ENCODE measurements at regions not wholly inside any gene's neighbourhood (a gene's known extent, or its start where the extent isn't known, plus 50 kb on each side); places are given as distances from the start of the nearest gene placed in this dataset.

DNA sequence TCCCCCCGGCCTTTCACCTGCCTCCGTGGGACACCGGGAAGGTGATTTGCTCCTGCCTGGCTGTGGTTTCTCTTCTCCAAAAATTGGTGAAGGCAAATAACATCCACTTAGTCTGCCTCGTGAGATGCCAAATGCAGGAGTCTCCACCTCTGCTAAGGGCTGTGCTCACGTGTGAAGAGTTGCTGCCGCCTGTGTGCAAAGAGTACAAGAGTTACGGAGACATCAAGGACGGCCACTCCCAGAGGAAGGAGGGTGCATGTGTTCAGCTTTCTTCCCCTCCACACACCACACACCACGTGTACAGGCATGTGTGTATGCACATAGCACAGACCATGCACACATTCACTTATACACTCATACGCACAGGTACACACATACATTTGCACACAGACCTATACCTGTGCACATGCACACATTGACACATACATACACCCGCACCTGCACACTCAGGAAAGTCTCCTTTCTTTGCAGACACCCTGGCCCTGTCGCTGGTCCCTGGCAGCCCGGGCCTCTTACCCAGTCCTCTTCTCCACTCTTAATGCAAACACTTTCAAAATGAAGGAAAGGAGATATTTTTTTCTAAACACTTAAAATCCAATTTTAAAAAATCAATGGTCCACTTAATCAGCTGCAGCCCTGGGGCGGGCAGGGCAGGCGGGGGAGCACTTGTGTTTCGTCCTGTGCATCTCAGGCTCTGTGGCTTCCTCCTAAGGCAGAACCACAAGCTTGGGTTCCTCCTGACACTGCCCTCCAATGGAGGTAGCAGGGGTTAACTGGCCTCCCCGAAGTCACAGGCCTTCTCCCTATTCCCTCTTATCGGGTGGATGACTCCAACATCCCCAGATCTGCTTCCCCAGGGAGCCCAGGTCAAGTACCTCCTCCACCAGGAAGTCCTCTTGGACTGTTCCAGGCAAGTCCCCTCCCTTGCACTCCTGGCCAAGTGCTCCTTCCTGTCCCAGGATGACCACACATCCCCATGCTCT lies 103.0 kb downstream of the CPZ start:
- no peak for TF ChIP-seq CTCF (IDR thresholded peaks at IDR 0.05; ENCODE audit: control extremely low read depth, extremely low read depth, low read depth, missing control alignments)

DNA sequence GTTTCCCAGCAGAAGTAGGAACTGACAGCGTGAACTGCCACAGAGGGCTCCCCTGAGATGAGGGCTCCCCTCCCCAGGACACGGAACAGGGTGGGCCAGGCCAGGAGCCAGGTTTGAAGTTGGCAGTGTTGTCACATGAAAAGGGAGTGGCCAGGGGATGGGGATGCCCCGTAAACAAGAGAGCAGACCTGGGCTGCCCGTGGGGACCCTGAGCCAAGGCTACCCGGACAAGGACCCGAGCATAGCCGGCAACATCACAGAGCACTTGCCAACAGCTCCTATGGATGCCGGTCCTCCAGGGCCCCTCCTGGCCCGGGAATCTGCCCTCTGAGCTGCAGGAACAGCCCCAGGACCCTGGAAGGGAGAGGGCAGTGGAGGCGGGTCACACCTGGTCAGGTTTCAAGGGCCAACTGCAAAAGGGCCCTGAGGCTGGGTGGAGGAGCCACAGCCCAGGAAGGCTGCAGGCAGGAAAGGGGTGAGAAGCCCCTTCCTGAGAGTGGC lies 102.1 kb downstream of the CPZ start:
- CTCF ChIA-PET: no interaction called here
- no peak for TF ChIP-seq CTCF (IDR thresholded peaks at IDR 0.05; ENCODE audit: control extremely low read depth, extremely low read depth, low read depth, missing control alignments)
- POLR2A ChIA-PET: no interaction called here
- DNase-seq (ENCODE audit: extremely low spot score): no peak

More for the DNA sequence above, 103.0 kb downstream of the CPZ start:
- ChIA-PET POLR2A (no interaction called here), CTCF (no interaction called here)
- no peak for DNase-seq (ENCODE audit: extremely low spot score)

DNA sequence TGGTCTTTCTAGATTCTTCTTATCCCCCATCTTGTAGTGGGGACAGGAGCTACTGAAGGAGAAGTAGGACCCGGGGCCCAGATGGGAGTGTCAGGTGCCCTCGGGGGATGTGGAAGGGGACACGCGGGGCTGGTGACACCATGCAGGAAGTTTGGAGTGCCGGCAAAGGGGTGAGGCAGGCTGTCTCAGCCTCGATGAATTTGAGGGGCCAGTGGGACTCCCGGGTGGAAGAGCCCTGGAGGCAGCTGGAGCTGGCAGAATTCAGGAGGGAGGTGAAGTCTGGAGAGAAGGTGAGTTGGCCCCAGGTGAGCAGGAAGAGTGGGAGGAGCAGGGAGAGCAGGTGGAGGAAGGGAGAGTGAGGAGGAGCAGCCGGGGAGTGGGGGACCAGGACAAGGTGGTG lies 101.7 kb downstream of the CPZ start:
- no peak for DNase-seq (ENCODE audit: extremely low spot score)
- ChIA-PET CTCF (no interaction called here), POLR2A (no interaction called here)
- TF ChIP-seq CTCF (IDR thresholded peaks at IDR 0.05; ENCODE audit: control extremely low read depth, extremely low read depth, low read depth, missing control alignments): no peak

GRCh38 chr4:8691151-8691775 lies 98.7 kb downstream of the CPZ start:
- no peak for TF ChIP-seq CTCF (IDR thresholded peaks at IDR 0.05; ENCODE audit: control extremely low read depth, extremely low read depth, low read depth, missing control alignments)
- no peak for DNase-seq (ENCODE audit: extremely low spot score)
- POLR2A ChIA-PET: no interaction called here
- CTCF ChIA-PET: no interaction called here

- ChIA-PET CTCF (no interaction called here), POLR2A (no interaction called here)
- DNase-seq (ENCODE audit: extremely low spot score): no peak
- no peak for TF ChIP-seq CTCF (IDR thresholded peaks at IDR 0.05; ENCODE audit: control extremely low read depth, extremely low read depth, low read depth, missing control alignments)
Observed at GRCh38 chr4:8690216-8691150, 97.9 kb downstream of the CPZ start.

DNA sequence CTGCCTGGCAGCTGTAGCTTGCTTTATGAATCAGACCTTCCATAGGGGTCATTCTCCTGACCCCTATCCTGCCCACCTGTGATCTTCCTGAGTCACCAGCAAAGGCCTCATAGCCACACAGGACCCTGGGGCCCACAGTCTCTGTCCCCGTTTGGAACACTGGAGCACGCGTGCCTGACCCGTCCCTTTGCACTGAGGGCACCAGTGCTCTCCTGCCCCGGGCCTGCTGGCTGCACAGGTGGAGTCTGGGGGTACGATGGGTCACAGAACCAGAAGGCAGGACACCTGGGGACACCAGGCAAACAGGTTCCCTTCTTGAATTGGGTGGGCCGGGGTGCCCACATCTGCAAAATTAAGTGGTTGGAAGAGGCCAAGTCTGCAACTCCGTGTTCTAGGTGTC lies 97.2 kb downstream of the CPZ start:
- TF ChIP-seq CTCF (IDR thresholded peaks at IDR 0.05; ENCODE audit: control extremely low read depth, extremely low read depth, low read depth, missing control alignments): no peak
- no peak for DNase-seq (ENCODE audit: extremely low spot score)
- POLR2A ChIA-PET: no interaction called here
- CTCF ChIA-PET: interaction anchor here (2.5 kb wide), 1 partner anchor 15 kb away, joined by 9 read pairs; no protein-coding TSS in a partner anchor

Measured in GM10248 (cell line).